ENCODE measurements at regions not wholly inside any gene's neighbourhood (a gene's known extent, or its start where the extent isn't known, plus 50 kb on each side); places are given as distances from the start of the nearest gene placed in this dataset.

DNA sequence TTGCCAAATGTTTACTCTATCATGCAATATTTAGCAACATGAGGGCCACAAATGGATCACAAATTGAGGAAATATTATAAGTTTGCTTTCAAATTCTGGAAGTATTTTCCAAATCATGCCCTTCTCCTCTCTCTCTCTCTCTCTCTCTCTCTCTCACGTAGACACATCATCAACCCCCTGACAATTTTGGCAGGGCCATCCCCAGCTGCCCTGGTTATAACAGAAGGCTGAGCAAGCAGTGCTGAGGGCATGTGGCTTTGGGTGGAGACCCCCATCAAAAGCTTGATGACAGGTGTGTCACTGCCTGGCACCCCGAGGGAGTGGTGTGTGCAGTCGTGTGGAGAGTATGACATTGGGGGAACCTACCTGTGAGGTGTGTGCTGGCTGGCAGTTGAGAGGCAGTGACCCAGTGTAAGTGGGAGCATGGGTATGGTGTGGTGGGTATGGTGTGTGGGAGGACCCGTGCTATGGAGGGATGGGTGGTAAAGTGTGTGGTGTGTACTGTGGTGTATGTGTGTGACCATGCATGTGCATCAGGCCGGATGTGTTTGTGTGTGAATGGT, 224.5 kb downstream of the TTC32 start:
- DNase-seq (ENCODE audit: low spot score), result no peak
- TF ChIP-seq CTCF (IDR thresholded peaks at IDR 0.05; ENCODE audit: extremely low read depth, missing control alignments), result no peak

- no peak for DNase-seq (ENCODE audit: low spot score)
- no peak for TF ChIP-seq CTCF (IDR thresholded peaks at IDR 0.05; ENCODE audit: extremely low read depth, missing control alignments)
Observed at GRCh38 chr2:19676770-19677169, 225.0 kb downstream of the TTC32 start.

- no peak for DNase-seq (ENCODE audit: low spot score)
- no peak for TF ChIP-seq CTCF (IDR thresholded peaks at IDR 0.05; ENCODE audit: extremely low read depth, missing control alignments)
Observed at GRCh38 chr2:19675856-19676460, 225.8 kb downstream of the TTC32 start.

GRCh38 chr2:19675003-19675629, 226.7 kb downstream of the TTC32 start:
- TF ChIP-seq CTCF (IDR thresholded peaks at IDR 0.05; ENCODE audit: extremely low read depth, missing control alignments), result no peak
- no peak for DNase-seq (ENCODE audit: low spot score)

GRCh38 chr2:19674051-19675002, 227.5 kb downstream of the TTC32 start:
- DNase-seq (ENCODE audit: low spot score), result no peak
- TF ChIP-seq CTCF (IDR thresholded peaks at IDR 0.05; ENCODE audit: extremely low read depth, missing control alignments), result no peak

- no peak for DNase-seq (ENCODE audit: low spot score)
- no peak for TF ChIP-seq CTCF (IDR thresholded peaks at IDR 0.05; ENCODE audit: extremely low read depth, missing control alignments)
Observed at GRCh38 chr2:19673213-19673791, 228.5 kb downstream of the TTC32 start.

All from GM20000 (cell line).